ENCODE measurements at regions not wholly inside any gene's neighbourhood (a gene's known extent, or its start where the extent isn't known, plus 50 kb on each side); places are given as distances from the start of the nearest gene placed in this dataset.

DNA sequence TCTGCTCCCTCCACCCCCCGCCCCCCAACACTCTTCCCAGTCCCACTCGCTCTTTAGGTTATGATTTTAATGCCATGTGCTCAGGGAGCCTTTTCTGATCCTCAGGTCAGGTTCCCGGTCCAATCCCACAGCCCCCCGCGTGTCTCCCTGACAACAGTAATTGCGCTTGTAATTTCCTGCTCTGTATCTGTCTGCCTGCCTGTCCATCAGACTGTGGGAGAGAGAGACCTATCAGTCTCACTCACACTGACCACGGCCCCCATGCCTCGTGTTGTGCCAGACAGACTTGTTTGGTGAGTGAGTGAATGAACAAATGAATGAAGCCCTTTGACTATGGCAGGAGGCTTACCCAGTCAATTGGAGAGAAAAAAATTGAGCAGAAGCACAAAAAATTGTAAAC, 50.8 kb upstream of the ECE1 start:
- no peaks in the 10 kb centered on the region for H3K9me3 ChIP-seq
- ATAC-seq (no peak), DNase-seq (no peak)
- H3K4me3 ChIP-seq: no peak overlapping the region
- intact Hi-C loops (cut with DNase I): loop anchor here in 1 of 10 donors (5.0 kb wide), 1 partner anchor 79 kb away; no protein-coding TSS in a partner anchor
- H3K36me3 ChIP-seq: no peaks in the 10 kb centered on the region
- H3K4me1 ChIP-seq: peaks cover 9 to 91% (median 70%) of the 10 kb centered on the region in 12 donors
- H3K27ac ChIP-seq: peak overlapping the region in 10 of 12 donors; percentile 42 to 91 (median 80)
- 68 to 76% (median 75%) methylated on average over 8 of the region's 8 CpGs for WGBS, 4 donors
- TF ChIP-seq, protein P1, sequence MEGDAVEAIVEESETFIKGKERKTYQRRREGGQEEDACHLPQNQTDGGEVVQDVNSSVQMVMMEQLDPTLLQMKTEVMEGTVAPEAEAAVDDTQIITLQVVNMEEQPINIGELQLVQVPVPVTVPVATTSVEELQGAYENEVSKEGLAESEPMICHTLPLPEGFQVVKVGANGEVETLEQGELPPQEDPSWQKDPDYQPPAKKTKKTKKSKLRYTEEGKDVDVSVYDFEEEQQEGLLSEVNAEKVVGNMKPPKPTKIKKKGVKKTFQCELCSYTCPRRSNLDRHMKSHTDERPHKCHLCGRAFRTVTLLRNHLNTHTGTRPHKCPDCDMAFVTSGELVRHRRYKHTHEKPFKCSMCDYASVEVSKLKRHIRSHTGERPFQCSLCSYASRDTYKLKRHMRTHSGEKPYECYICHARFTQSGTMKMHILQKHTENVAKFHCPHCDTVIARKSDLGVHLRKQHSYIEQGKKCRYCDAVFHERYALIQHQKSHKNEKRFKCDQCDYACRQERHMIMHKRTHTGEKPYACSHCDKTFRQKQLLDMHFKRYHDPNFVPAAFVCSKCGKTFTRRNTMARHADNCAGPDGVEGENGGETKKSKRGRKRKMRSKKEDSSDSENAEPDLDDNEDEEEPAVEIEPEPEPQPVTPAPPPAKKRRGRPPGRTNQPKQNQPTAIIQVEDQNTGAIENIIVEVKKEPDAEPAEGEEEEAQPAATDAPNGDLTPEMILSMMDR (IDR thresholded peaks at IDR 0.05): no peak
- TF ChIP-seq POLR2A (IDR thresholded peaks at IDR 0.05): no peak
- H3K27me3 ChIP-seq: no peaks in the 10 kb centered on the region

DNA sequence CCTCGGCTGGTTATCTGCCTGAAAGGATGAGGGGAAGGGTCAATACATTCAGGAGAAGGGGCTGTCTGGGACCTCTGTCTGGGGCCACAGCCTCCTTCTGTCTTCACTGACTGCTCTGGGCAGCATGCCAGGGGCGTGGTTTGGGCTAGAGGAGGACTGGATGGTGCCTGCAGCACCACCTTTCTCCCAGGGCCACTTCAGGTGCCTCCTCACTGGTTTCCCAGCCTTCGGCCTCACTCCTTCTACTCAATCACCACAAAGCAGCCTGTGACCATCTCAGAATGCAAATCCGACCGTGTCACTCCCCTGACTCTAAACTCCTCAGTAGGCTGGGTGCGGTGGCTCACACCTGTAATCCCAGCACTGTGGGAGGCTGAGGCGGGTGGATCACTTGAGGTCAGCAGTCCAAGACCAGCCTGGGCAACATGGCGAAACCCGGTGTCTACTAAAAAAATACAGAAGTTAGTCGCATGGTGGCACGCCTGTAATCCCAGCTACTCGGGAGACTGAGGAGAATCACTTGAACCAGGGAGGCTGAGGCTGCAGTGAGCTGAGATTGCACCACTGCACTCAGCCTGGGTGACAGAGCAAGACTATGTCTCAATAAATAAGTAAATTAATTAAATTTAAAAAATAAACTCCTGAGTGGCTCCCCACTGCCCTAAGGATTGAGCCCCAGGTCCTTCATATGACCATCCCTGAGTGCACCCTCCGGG, 50.1 kb upstream of the ECE1 start:
- ATAC-seq (no peak), DNase-seq (peak in 2 of 5 donors; percentile 57 to 61)
- Histone ChIP-seq H3K4me1 (peaks cover 9 to 94% (median 76%) of the 10 kb centered on the region in 12 donors), H3K27ac (peak overlapping the region in 10 of 12 donors; percentile 73 to 91 (median 82)), H3K27me3 (no peaks in the 10 kb centered on the region), H3K36me3 (no peaks in the 10 kb centered on the region), H3K4me3 (no peak overlapping the region), H3K9me3 (no peaks in the 10 kb centered on the region)
- 86 to 88% (median 87%) methylated on average over 13 of the region's 13 CpGs for WGBS, 4 donors
- TF ChIP-seq, protein P1 (IDR thresholded peaks at IDR 0.05): no peak
- no peak for TF ChIP-seq POLR2A (IDR thresholded peaks at IDR 0.05)
- intact Hi-C loops (cut with DNase I): loop anchor here in 1 of 10 donors (5.0 kb wide), 1 partner anchor 78 kb away; no protein-coding TSS in a partner anchor

All from heart left ventricle (tissue), 16 donors.